CD8-positive, alpha-beta memory T cell (primary cell): ENCODE measurements at regions not wholly inside any gene's neighbourhood (a gene's known extent, or its start where the extent isn't known, plus 50 kb on each side); places are given as distances from the start of the nearest gene placed in this dataset.

Source experiments
- CTCF ChIA-PET: fragments of 350-600 bp; sonication (Branson Sonifier 250); formaldehyde crosslinking; loops from one replicate; lab custom pipeline; 2021; ENCODE audit warnings: antibody characterized with exemption; lab: Charles Lee
- POLR2A ChIA-PET: fragments of 350-600 bp; sonication (Branson Sonifier 250); formaldehyde crosslinking; loops from one replicate; lab custom pipeline; 2021; ENCODE audit warnings: antibody characterized with exemption; lab: Charles Lee
- DNase-seq, 5 donors: peaks; one replicate each; pipeline versions ENCODE4 v3.0.0 to v3.0.0-alpha.2; 2020 to 2022; ENCODE audit warnings: mixed read lengths in 1 of 5
- H3K27ac ChIP-seq: one replicate; pipeline ENCODE4 v1.7.0; 2013; ENCODE audit warnings: low read depth, mild to moderate bottlenecking, low read length, moderate library complexity
- H3K27me3 ChIP-seq: 2 replicates; pipeline ENCODE4 v1.7.0; 2013; ENCODE audit warnings: low read length, mild to moderate bottlenecking; ENCODE audit not compliant: insufficient read depth, poor library complexity, severe bottlenecking
- H3K36me3 ChIP-seq: 2 replicates; pipeline ENCODE4 v1.7.0; 2013; ENCODE audit warnings: mild to moderate bottlenecking, low read length, moderate library complexity; ENCODE audit not compliant: insufficient read depth
- H3K4me1 ChIP-seq: 2 replicates; pipeline ENCODE4 v1.7.0; 2013; ENCODE audit warnings: mild to moderate bottlenecking, low read length, moderate library complexity; ENCODE audit not compliant: insufficient read depth
- H3K4me3 ChIP-seq: 2 replicates; pipeline ENCODE4 v1.7.0; 2013; ENCODE audit warnings: mild to moderate bottlenecking, low read length
- H3K9me3 ChIP-seq: 2 replicates; pipeline ENCODE4 v1.7.0; 2013; ENCODE audit warnings: mild to moderate bottlenecking, low read length
- H3K27ac Mint-ChIP-seq, 8 donors: one replicate each; pipeline ENCODE4 v1.8.0; 2020 to 2021; ENCODE audit warnings: mixed read lengths in 8 of 8, mild to moderate bottlenecking in 6 of 8, inconsistent platforms in 3 of 8, moderate library complexity in 3 of 8
- H3K27me3 Mint-ChIP-seq, 2 donors: one replicate each; pipeline ENCODE4 v1.8.0; 2020 to 2021; ENCODE audit warnings: mixed read lengths in 2 of 2, mild to moderate bottlenecking in 1 of 2, moderate library complexity in 1 of 2
- H3K36me3 Mint-ChIP-seq, 3 donors: one replicate each; pipeline ENCODE4 v1.8.0; 2020 to 2021; ENCODE audit warnings: mixed read lengths in 3 of 3, inconsistent platforms in 1 of 3, mild to moderate bottlenecking in 1 of 3
- H3K4me1 Mint-ChIP-seq, 3 donors: one replicate each; pipeline ENCODE4 v1.8.0; 2020 to 2021; ENCODE audit warnings: mixed read lengths in 3 of 3, inconsistent platforms in 1 of 3, mild to moderate bottlenecking in 1 of 3
- H3K4me3 Mint-ChIP-seq, 7 donors: one replicate each; pipeline ENCODE4 v1.8.0; 2020 to 2021; ENCODE audit warnings: mixed read lengths in 7 of 7, mild to moderate bottlenecking in 6 of 7, moderate library complexity in 4 of 7, inconsistent platforms in 2 of 7
- H3K9me3 Mint-ChIP-seq, 5 donors: one replicate each; pipeline ENCODE4 v1.8.0; 2020 to 2022; ENCODE audit warnings: mixed read lengths in 5 of 5, mild to moderate bottlenecking in 3 of 5, moderate library complexity in 2 of 5, inconsistent platforms in 1 of 5

DNA sequence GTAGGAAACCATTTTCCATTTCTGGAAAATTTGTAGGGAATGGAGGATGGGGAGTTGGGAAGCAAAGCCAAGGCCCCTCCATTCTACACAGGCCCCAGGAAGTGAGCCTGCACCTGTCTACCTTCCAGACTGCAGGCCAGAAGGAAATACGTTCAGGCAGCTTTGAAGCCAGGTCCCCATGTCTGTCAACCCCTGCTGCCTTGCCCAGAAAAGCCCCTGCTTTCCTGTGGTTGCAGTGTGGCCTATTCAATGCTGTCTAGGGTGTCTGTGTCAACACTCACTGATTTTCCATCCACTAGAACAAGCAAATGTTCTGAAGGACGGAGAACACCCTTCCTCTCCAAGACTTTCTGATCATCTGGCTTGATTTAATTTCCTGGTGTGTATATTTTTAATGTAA is 281.9 kb downstream of the TLE3 start:
- Mint-ChIP-seq H3K27me3 (peaks cover 14 to 18% of the 10 kb centered on the region in 2 donors), H3K9me3 (no peaks in the 10 kb centered on the region), H3K4me1 (no peaks in the 10 kb centered on the region), H3K27ac (no peak overlapping the region), H3K36me3 (no peaks in the 10 kb centered on the region), H3K4me3 (no peak overlapping the region)
- peak in 1 of 5 donors; percentile 8 for DNase-seq
- H3K4me3 ChIP-seq = no peak overlapping the region
- ChIA-PET POLR2A (no interaction called here), CTCF (no interaction called here)
- H3K9me3 ChIP-seq = no peaks in the 10 kb centered on the region
- H3K36me3 ChIP-seq = no peaks in the 10 kb centered on the region
- no peak overlapping the region for H3K27ac ChIP-seq
- H3K27me3 ChIP-seq = peaks cover 5% of the 10 kb centered on the region
- no peaks in the 10 kb centered on the region for H3K4me1 ChIP-seq

DNA sequence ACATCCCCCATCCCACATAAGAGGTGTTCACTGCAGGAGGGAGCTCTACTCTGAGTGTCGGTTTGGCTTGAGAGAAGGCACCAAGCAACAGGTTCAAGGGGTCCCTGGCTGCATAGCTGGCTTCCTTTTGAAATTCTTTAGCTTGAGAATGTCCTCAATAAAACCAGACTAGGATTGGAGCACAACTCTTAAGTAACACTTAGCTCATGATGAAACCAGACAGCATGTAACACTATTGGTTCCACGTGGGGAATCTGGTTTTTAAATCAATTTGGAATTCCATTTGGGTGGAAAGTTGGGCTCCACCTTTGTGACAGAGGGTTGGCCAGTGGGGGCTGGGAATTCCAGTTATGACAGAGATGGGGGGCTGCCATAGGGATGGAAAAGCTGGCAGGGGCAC is 281.2 kb downstream of the TLE3 start:
- Histone ChIP-seq H3K27me3 (peaks cover 5% of the 10 kb centered on the region), H3K9me3 (no peaks in the 10 kb centered on the region), H3K27ac (no peak overlapping the region), H3K36me3 (no peaks in the 10 kb centered on the region), H3K4me1 (no peaks in the 10 kb centered on the region), H3K4me3 (no peak overlapping the region)
- Mint-ChIP-seq H3K27ac (no peak overlapping the region), H3K4me3 (no peak overlapping the region), H3K27me3 (peaks cover 14 to 18% of the 10 kb centered on the region in 2 donors), H3K9me3 (no peaks in the 10 kb centered on the region), H3K4me1 (no peaks in the 10 kb centered on the region), H3K36me3 (no peaks in the 10 kb centered on the region)
- CTCF ChIA-PET = no interaction called here
- POLR2A ChIA-PET = no interaction called here
- no peak for DNase-seq

DNA sequence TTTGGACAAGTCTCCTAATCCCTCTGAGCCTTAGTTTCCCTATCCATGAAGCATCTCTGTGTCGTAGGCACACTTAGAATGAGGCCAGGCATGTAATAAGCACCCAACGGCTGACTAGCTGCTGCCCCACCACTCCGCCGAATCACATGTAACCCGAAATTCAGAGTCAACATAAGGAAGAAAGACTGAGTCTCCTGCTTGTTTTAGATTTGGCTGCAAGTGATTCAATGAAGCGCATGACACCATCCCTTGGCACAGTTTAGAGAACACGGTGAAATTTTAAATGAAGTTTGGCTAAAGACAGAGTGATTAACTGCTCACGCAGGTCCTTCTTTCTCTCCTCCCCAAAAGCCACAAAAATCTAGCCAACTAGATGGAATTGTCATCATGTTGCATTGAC is 279.2 kb downstream of the TLE3 start:
- DNase-seq = no peak
- H3K27ac Mint-ChIP-seq = no peak overlapping the region
- POLR2A ChIA-PET = interaction anchor here (0.6 kb wide), 1 partner anchor 99 kb away, joined by 3 read pairs; no protein-coding TSS in a partner anchor
- Histone ChIP-seq H3K9me3 (no peaks in the 10 kb centered on the region), H3K27me3 (peaks cover 5% of the 10 kb centered on the region), H3K4me1 (no peaks in the 10 kb centered on the region), H3K4me3 (no peak overlapping the region), H3K36me3 (no peaks in the 10 kb centered on the region), H3K27ac (no peak overlapping the region)
- H3K4me3 Mint-ChIP-seq = no peak overlapping the region
- CTCF ChIA-PET = no interaction called here
- H3K27me3 Mint-ChIP-seq = peaks cover 14% of the 10 kb centered on the region in 2 donors
- no peaks in the 10 kb centered on the region for H3K36me3 Mint-ChIP-seq
- no peaks in the 10 kb centered on the region for H3K4me1 Mint-ChIP-seq
- no peaks in the 10 kb centered on the region for H3K9me3 Mint-ChIP-seq

DNA sequence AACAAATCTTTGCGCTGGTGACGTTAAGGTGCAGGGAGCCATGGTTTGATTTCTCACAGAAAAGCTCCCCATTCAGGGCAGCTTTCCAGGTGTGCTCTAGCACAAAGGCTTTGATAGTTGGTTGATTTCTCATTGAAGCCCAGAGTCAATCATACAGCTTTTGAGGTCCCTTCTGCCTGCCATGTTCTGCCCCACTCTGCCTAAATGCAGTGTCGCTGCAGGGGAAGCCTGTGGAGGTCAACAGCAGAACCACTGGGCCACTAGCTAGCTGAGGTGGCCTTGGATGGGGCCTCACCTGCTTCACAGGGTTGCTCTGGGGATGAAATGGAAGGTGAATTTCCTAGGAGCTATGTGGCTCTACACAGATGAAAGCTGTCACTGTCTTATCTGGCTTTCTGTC is 278.3 kb downstream of the TLE3 start:
- ChIA-PET CTCF (no interaction called here), POLR2A (interaction anchor here (0.6 kb wide), 1 partner anchor 100 kb away, joined by 3 read pairs; no protein-coding TSS in a partner anchor)
- no peak overlapping the region for H3K4me3 Mint-ChIP-seq

DNA sequence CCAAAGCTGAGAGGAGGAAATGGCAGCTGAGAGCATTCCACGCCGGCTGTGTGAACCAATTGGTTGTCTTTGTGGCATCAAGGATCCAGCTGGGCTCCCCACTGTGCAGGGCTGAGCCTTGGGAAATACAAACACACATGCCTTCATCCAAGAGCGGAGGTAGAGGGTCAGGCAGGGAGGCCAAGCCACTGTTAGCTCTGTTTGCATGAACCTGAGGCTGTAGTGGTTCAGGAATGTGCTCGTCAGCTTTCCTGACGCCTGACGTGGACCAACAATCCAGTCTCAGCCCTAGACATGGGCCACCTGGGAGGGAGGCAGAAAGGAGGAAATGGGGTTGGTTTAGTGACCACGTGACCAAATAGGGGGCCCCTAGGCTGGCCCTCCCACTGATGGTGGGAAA is 276.9 kb downstream of the TLE3 start:
- H3K36me3 ChIP-seq = no peaks in the 10 kb centered on the region
- H3K4me3 ChIP-seq = no peak overlapping the region
- no peaks in the 10 kb centered on the region for H3K9me3 Mint-ChIP-seq
- no peak overlapping the region for H3K4me3 Mint-ChIP-seq
- no peaks in the 10 kb centered on the region for H3K36me3 Mint-ChIP-seq
- H3K27me3 ChIP-seq = peaks cover 5% of the 10 kb centered on the region
- no peak overlapping the region for H3K27ac Mint-ChIP-seq
- no peak overlapping the region for H3K27ac ChIP-seq
- CTCF ChIA-PET = no interaction called here
- no peaks in the 10 kb centered on the region for H3K9me3 ChIP-seq
- H3K4me1 ChIP-seq = no peaks in the 10 kb centered on the region
- DNase-seq = no peak
- H3K27me3 Mint-ChIP-seq = peaks cover 11 to 15% of the 10 kb centered on the region in 2 donors
- POLR2A ChIA-PET = no interaction called here
- no peaks in the 10 kb centered on the region for H3K4me1 Mint-ChIP-seq

More for the DNA sequence above, 278.3 kb downstream of the TLE3 start:
- H3K36me3 ChIP-seq = no peaks in the 10 kb centered on the region
- no peaks in the 10 kb centered on the region for H3K9me3 ChIP-seq
- no peaks in the 10 kb centered on the region for H3K4me1 ChIP-seq
- no peak overlapping the region for H3K4me3 ChIP-seq
- peaks cover 5% of the 10 kb centered on the region for H3K27me3 ChIP-seq
- Mint-ChIP-seq H3K9me3 (no peaks in the 10 kb centered on the region), H3K27me3 (peaks cover 10 to 13% of the 10 kb centered on the region in 2 donors), H3K27ac (no peak overlapping the region), H3K4me1 (no peaks in the 10 kb centered on the region), H3K36me3 (no peaks in the 10 kb centered on the region)
- no peak for DNase-seq
- no peak overlapping the region for H3K27ac ChIP-seq

DNA sequence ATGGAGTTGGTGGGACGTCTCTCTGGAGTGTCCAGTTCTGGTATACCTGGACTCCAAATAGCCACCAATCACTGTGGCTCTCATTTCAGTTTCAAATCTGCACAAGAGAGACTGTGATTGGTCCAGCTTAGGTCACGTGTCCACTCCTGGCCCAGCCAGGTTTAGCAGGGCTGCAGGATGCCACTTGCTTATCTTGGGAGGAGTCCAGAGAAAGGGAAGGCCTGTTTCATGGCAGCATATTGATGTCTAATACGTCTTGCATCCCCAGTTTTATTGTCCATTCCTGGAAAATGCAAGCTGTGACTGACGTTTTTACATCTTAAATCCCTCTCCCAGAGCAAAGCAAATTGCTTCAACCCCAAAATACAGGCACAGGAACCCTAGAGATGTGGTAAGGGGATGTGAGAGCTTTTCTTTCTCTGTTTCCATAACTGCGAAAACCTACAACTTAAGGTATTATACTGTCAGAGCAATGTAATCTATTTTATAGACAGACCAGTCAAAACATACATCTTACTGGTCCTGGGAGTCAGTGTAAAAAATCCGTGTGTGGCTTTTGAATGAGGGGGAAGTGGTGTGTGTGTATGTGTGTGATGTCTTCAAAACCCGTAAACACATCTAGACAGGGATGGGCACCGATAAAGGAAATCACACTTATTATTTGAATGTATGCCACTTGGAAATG is 274.4 kb downstream of the TLE3 start:
- Histone ChIP-seq H3K27ac (no peak overlapping the region), H3K9me3 (no peaks in the 10 kb centered on the region), H3K27me3 (peaks cover 2% of the 10 kb centered on the region), H3K4me1 (no peaks in the 10 kb centered on the region), H3K4me3 (no peak overlapping the region), H3K36me3 (no peaks in the 10 kb centered on the region)
- no peaks in the 10 kb centered on the region for H3K4me1 Mint-ChIP-seq
- H3K4me3 Mint-ChIP-seq = no peak overlapping the region
- no peak for DNase-seq
- no peaks in the 10 kb centered on the region for H3K36me3 Mint-ChIP-seq
- ChIA-PET POLR2A (no interaction called here), CTCF (no interaction called here)
- no peak overlapping the region for H3K27ac Mint-ChIP-seq
- no peaks in the 10 kb centered on the region for H3K9me3 Mint-ChIP-seq
- H3K27me3 Mint-ChIP-seq = peaks cover 8 to 16% of the 10 kb centered on the region in 2 donors

DNA sequence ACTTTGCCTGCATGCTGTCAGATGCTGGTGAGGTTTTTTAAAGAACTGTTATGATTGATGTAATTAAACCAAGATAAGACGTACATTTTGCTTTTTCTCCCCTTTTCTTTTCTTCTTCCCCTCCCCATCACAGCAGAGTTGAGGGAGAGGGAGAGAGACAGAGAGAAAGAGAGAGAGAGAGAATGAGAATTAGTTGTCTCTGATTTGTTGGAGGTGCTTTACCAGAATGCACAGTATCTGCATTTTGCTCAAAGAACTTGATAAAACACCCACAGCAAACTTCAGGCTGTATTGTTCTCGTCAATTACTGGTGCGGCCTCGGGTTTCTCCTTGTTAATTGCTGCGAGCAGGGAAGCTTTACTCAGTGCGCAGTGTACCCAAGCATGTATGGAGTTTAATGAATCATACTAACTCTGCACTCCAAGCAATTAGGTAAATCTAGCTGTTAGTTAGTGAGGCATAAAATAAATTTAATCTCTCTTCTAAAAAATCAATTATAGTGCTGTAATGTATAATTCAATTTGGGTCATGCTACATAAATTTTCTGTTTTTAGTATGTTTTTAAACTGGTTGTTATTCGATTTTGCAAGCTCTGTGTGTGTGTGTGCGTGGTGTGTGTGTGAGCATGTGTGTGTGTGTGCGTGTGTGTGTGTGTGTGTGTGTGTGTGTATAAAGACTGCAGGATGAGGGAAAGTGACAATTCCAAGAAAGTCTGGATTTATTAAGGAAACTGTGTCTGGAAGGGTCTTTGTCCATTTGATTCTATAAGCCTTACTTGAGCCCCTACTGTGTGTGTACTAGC is 273.4 kb downstream of the TLE3 start:
- peaks cover 3 to 9% of the 10 kb centered on the region in 2 donors for H3K27me3 Mint-ChIP-seq
- no peaks in the 10 kb centered on the region for H3K4me1 Mint-ChIP-seq
- H3K36me3 Mint-ChIP-seq = no peaks in the 10 kb centered on the region
- H3K27ac Mint-ChIP-seq = peak overlapping the region in 1 of 8 donors; percentile 70
- H3K4me1 ChIP-seq = no peaks in the 10 kb centered on the region
- H3K4me3 ChIP-seq = no peak overlapping the region
- H3K9me3 Mint-ChIP-seq = no peaks in the 10 kb centered on the region
- H3K27me3 ChIP-seq = no peaks in the 10 kb centered on the region
- CTCF ChIA-PET = no interaction called here
- H3K36me3 ChIP-seq = no peaks in the 10 kb centered on the region
- POLR2A ChIA-PET = no interaction called here
- no peak for DNase-seq
- no peak overlapping the region for H3K4me3 Mint-ChIP-seq
- H3K9me3 ChIP-seq = no peaks in the 10 kb centered on the region
- no peak overlapping the region for H3K27ac ChIP-seq

DNA sequence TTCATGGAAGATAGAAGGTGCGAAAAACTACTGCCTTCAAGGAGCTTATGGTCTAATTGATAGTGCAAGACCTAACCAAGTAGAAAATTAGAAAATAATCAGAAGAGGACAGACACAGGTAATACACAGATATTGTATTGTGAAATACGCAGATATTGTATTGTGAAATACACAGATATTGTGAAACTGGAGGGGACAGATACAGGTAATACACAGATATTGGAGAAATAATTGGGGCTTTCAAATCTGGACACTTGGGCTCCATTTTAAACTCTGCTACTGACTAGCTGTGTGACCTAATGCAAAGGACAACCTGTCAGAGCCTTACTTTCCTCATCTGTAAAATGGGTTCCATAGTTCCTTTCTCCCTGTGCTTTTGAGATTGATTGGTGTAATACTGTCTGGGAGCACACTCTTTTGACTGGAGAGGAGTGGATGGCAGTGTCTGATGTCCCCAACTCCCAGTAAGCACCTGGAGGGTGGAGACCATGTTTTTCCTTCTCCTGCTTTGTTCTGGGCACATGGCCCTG is 272.8 kb downstream of the TLE3 start:
- Histone ChIP-seq H3K9me3 (no peaks in the 10 kb centered on the region), H3K4me1 (no peaks in the 10 kb centered on the region), H3K4me3 (no peak overlapping the region), H3K36me3 (no peaks in the 10 kb centered on the region), H3K27ac (no peak overlapping the region), H3K27me3 (no peaks in the 10 kb centered on the region)
- Mint-ChIP-seq H3K9me3 (no peaks in the 10 kb centered on the region), H3K4me1 (no peaks in the 10 kb centered on the region), H3K36me3 (no peaks in the 10 kb centered on the region), H3K27ac (no peak overlapping the region), H3K27me3 (peaks cover 0 to 8% of the 10 kb centered on the region in 2 donors), H3K4me3 (no peak overlapping the region)
- DNase-seq = no peak
- POLR2A ChIA-PET = no interaction called here
- CTCF ChIA-PET = no interaction called here
